HCT116 (cell line): ENCODE measurements at regions not wholly inside any gene's neighbourhood (a gene's known extent, or its start where the extent isn't known, plus 50 kb on each side); places are given as distances from the start of the nearest gene placed in this dataset.

Source experiments
- EZH2 ChIP-seq: fragments of 200-600 bp; sonication (generic); IDR thresholded peaks from 2 replicates; pipeline ENCODE4 v1.6.1; 2017; ENCODE audit warnings: antibody characterized with exemption, mixed run types
- FOSL1 ChIP-seq: IDR thresholded peaks from 2 replicates; pipeline ENCODE4 v1.6.1; 2012; ENCODE audit warnings: low read depth
- POLR2A ChIP-seq: IDR thresholded peaks from 2 replicates; pipeline ENCODE4 v1.7.0; 2011; ENCODE audit warnings: borderline replicate concordance; ENCODE audit not compliant: insufficient read depth, insufficient read length; ENCODE audit errors: extremely low read depth
- YY1 ChIP-seq: IDR thresholded peaks from 2 replicates; pipeline ENCODE4 v1.6.1; 2011; ENCODE audit warnings: low read length, low read depth, moderate library complexity, mild to moderate bottlenecking; ENCODE audit not compliant: insufficient replicate concordance; ENCODE audit errors: extremely low read depth
- ZNF274 ChIP-seq: fragments of 200-500 bp; sonication (Bioruptor generic); IDR thresholded peaks from 2 replicates; pipeline ENCODE4 v1.6.1; 2014; ENCODE audit warnings: mild to moderate bottlenecking, low read depth, low read length, inconsistent platforms
- TF ChIP-seq, protein P1 (sequence below), 3 experiments: fragments of 200-600 bp in 1 of 3; sonication (generic) in 1 of 3; IDR thresholded peaks in 2 of 3; conservative IDR thresholded peaks in 1 of 3; 2 replicates each; pipeline ENCODE4 v1.5.1; 2012 to 2017; ENCODE audit warnings: low read depth in 2 of 3, low read length in 2 of 3, antibody characterized with exemption in 1 of 3, borderline replicate concordance in 1 of 3, control low read depth in 1 of 3, mild to moderate bottlenecking in 1 of 3, mixed read lengths in 1 of 3, mixed run types in 1 of 3, moderate library complexity in 1 of 3; ENCODE audit not compliant: insufficient read depth in 1 of 3

DNA sequence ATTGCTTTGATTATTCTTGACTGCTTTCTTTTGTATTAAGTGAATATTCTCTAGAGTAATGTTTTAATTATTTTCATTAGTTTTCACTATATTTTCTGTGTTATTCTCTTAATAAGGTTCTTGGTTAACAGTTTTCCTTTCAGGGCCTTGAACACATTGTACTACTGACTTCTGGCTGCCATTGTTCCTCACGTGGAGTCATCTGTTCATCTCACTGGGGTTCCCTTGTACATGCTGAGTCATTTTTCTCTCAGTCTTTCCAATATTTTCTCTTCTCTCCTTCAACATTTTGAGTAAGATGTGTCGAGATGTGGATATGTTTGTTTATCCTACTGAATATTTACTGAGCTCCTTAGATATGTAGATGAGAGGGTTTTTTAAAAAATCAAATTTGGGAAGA lies 400.7 kb downstream of the TCERG1L start:
- no peak for TF ChIP-seq FOSL1
- TF ChIP-seq, protein P1, sequence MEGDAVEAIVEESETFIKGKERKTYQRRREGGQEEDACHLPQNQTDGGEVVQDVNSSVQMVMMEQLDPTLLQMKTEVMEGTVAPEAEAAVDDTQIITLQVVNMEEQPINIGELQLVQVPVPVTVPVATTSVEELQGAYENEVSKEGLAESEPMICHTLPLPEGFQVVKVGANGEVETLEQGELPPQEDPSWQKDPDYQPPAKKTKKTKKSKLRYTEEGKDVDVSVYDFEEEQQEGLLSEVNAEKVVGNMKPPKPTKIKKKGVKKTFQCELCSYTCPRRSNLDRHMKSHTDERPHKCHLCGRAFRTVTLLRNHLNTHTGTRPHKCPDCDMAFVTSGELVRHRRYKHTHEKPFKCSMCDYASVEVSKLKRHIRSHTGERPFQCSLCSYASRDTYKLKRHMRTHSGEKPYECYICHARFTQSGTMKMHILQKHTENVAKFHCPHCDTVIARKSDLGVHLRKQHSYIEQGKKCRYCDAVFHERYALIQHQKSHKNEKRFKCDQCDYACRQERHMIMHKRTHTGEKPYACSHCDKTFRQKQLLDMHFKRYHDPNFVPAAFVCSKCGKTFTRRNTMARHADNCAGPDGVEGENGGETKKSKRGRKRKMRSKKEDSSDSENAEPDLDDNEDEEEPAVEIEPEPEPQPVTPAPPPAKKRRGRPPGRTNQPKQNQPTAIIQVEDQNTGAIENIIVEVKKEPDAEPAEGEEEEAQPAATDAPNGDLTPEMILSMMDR (IDR thresholded peaks at IDR 0.05 in 2 of 3, conservative IDR thresholded peaks at IDR 0.05 in 1 of 3; ENCODE audit: borderline replicate concordance in 1 of 3, insufficient read depth in 1 of 3, low read depth in 2 of 3, low read length in 2 of 3): no peak
- TF ChIP-seq YY1: no peak
- no peak for TF ChIP-seq EZH2
- TF ChIP-seq ZNF274: no peak
- no peak for TF ChIP-seq POLR2A
